ENCODE measurements at regions not wholly inside any gene's neighbourhood (a gene's known extent, or its start where the extent isn't known, plus 50 kb on each side); places are given as distances from the start of the nearest gene placed in this dataset.
"Not testable (repeated sequence)": the region's sequence is repeated elsewhere in the genome, so short reads cannot be mapped to it uniquely, and the experiment has no call there.

- Histone ChIP-seq H3K9me3 (no peaks in the 10 kb centered on the region), H3K4me3 (no peak overlapping the region), H3K27ac (peak overlapping the region in 1 of 2 donors; percentile 72), H3K4me1 (peaks cover 4 to 18% of the 10 kb centered on the region in 2 donors), H3K36me3 (no peaks in the 10 kb centered on the region), H3K27me3 (no peaks in the 10 kb centered on the region)
- TF ChIP-seq CTCF (IDR thresholded peaks at IDR 0.05) (no peak), POLR2A (IDR thresholded peaks at IDR 0.05) (no peak)
- DNase-seq = no peak
- intact Hi-C loops (cut with DNase I; ENCODE audit: low total_unique reads) = no loop called here
These were observed 289.5 kb upstream of the MKLN1 start for GRCh38 chr7:131038153-131038552.

- intact Hi-C loops (cut with DNase I; ENCODE audit: low total_unique reads) = no loop called here
- no peak for DNase-seq
- H3K27me3 ChIP-seq = no peaks in the 10 kb centered on the region
- TF ChIP-seq CTCF (IDR thresholded peaks at IDR 0.05) = no peak
- no peak for TF ChIP-seq POLR2A (IDR thresholded peaks at IDR 0.05)
- no peaks in the 10 kb centered on the region for H3K9me3 ChIP-seq
- H3K4me3 ChIP-seq = no peak overlapping the region
- peak overlapping the region; percentile 6 to 72 for H3K27ac ChIP-seq
- H3K4me1 ChIP-seq = peaks cover 4 to 18% of the 10 kb centered on the region in 2 donors
- no peaks in the 10 kb centered on the region for H3K36me3 ChIP-seq
These were observed 288.3 kb upstream of the MKLN1 start for GRCh38 chr7:131039355-131039762.

- no peaks in the 10 kb centered on the region for H3K27me3 ChIP-seq
- H3K9me3 ChIP-seq = no peaks in the 10 kb centered on the region
- no peak for DNase-seq
- no peaks in the 10 kb centered on the region for H3K36me3 ChIP-seq
- peak overlapping the region; percentile 6 to 72 for H3K27ac ChIP-seq
- no peak overlapping the region for H3K4me3 ChIP-seq
- intact Hi-C loops (cut with DNase I; ENCODE audit: low total_unique reads) = loop anchor here (10.0 kb wide), 1 partner anchor 145 kb away; no protein-coding TSS in a partner anchor
- TF ChIP-seq CTCF (IDR thresholded peaks at IDR 0.05) (no peak), POLR2A (IDR thresholded peaks at IDR 0.05) (no peak)
- H3K4me1 ChIP-seq = peaks cover 4 to 13% of the 10 kb centered on the region in 2 donors
These were observed 287.8 kb upstream of the MKLN1 start for GRCh38 chr7:131039836-131040235.

DNA sequence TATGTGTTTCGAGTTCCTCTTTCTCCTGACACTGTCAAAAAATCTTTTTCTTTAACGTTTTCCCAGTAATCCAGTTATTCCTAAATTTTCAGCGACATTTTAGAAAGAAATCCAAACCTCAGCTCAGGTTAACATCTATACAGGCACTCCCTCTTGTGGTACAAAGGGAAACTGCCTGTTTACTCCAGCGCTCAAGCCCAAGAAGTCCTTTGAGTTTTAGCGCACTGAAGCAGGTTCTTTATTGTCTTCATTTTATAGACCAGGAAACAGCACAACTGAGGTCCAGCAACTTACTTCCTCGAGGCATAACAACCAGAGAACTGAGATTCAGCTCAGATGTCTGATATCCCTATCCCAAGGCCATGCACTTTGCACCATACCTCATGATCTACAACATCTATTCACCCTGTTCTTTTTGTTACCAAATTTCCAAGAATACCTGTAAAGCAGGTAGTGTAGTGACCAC is 287.2 kb upstream of the MKLN1 start:
- TF ChIP-seq CTCF (IDR thresholded peaks at IDR 0.05) (peak; percentile 77 to 90 (median 88)), POLR2A (IDR thresholded peaks at IDR 0.05) (no peak)
- peaks cover 4 to 12% of the 10 kb centered on the region in 2 donors for H3K4me1 ChIP-seq
- H3K4me3 ChIP-seq = no peak overlapping the region
- no peaks in the 10 kb centered on the region for H3K36me3 ChIP-seq
- intact Hi-C loops (cut with DNase I; ENCODE audit: low total_unique reads) = loop anchor here (10.0 kb wide), 1 partner anchor 146 kb away; no protein-coding TSS in a partner anchor
- no peaks in the 10 kb centered on the region for H3K27me3 ChIP-seq
- H3K9me3 ChIP-seq = no peaks in the 10 kb centered on the region
- peak overlapping the region; percentile 6 to 72 for H3K27ac ChIP-seq
- peak; percentile 49 to 66 for DNase-seq

GRCh38 chr7:131041012-131041695 is 286.5 kb upstream of the MKLN1 start:
- Histone ChIP-seq H3K27ac (peak overlapping the region in 1 of 2 donors; percentile 72), H3K4me1 (peaks cover 4 to 12% of the 10 kb centered on the region in 2 donors)
- H3K36me3 ChIP-seq, H3K27me3 ChIP-seq, DNase-seq, H3K9me3 ChIP-seq, H3K4me3 ChIP-seq: not testable (repeated sequence)
- intact Hi-C loops (cut with DNase I; ENCODE audit: low total_unique reads) = loop anchor here (10.0 kb wide), 1 partner anchor 146 kb away; no protein-coding TSS in a partner anchor
